OCI-LY1 (cell line): ENCODE measurements at regions not wholly inside any gene's neighbourhood (a gene's known extent, or its start where the extent isn't known, plus 50 kb on each side); places are given as distances from the start of the nearest gene placed in this dataset.

Experiments
- H2AFZ ChIP-seq: fragments of 200-600 bp; sonication (generic), shearing (Covaris generic); 2 replicates; pipeline ENCODE4 v1.6.0; 2014; ENCODE audit warnings: antibody characterized with exemption, mild to moderate bottlenecking, low read length
- H3F3A ChIP-seq: fragments of 200-600 bp; sonication (generic), shearing (Covaris generic); 2 replicates; pipeline ENCODE4 v1.6.0; 2014; ENCODE audit warnings: mild to moderate bottlenecking, antibody characterized with exemption, low read length, moderate library complexity; ENCODE audit not compliant: insufficient read depth
- H3K27ac ChIP-seq: fragments of 200-600 bp; sonication (generic); 2 replicates; pipeline ENCODE4 v1.5.1; 2014; ENCODE audit warnings: low read length, mixed run types, mild to moderate bottlenecking, low read depth; ENCODE audit not compliant: poor library complexity, severe bottlenecking
- H3K27me3 ChIP-seq: fragments of 200-600 bp; sonication (generic); 2 replicates; pipeline ENCODE4 v1.6.0; 2014; ENCODE audit warnings: antibody characterized with exemption, mild to moderate bottlenecking, low read length, moderate library complexity; ENCODE audit not compliant: insufficient read depth
- H3K36me3 ChIP-seq: fragments of 200-600 bp; sonication (generic); 2 replicates; pipeline ENCODE4 v1.6.1; 2014; ENCODE audit warnings: mild to moderate bottlenecking, antibody characterized with exemption, low read length, moderate library complexity, mixed read lengths; ENCODE audit not compliant: insufficient read depth
- H3K4me1 ChIP-seq: fragments of 200-600 bp; sonication (generic); 2 replicates; pipeline ENCODE4 v1.5.1; 2014; ENCODE audit warnings: mild to moderate bottlenecking, low read length, moderate library complexity; ENCODE audit not compliant: insufficient read depth, severe bottlenecking
- H3K4me2 ChIP-seq: fragments of 200-600 bp; sonication (generic), shearing (Covaris generic); 2 replicates; pipeline ENCODE4 v1.6.1; 2014; ENCODE audit warnings: low read length
- H3K4me3 ChIP-seq: fragments of 200-600 bp; sonication (generic); 2 replicates; pipeline ENCODE4 v1.5.1; 2014; ENCODE audit warnings: low read length, low read depth, mild to moderate bottlenecking, mixed read lengths; ENCODE audit not compliant: poor library complexity, severe bottlenecking
- H3K79me2 ChIP-seq: fragments of 200-600 bp; shearing (Covaris generic); 2 replicates; pipeline ENCODE4 v1.6.1; 2016; ENCODE audit warnings: mixed run types, low read length, mixed read lengths; ENCODE audit not compliant: insufficient read depth
- H3K9ac ChIP-seq: fragments of 200-600 bp; sonication (generic), shearing (Covaris generic); 2 replicates; pipeline ENCODE4 v1.6.1; 2014; ENCODE audit warnings: mild to moderate bottlenecking, low read length, mixed read lengths
- H3K9me2 ChIP-seq: fragments of 200-600 bp; sonication (generic), shearing (Covaris generic); 2 replicates; pipeline ENCODE4 v1.6.1; 2014; ENCODE audit warnings: low read depth, mild to moderate bottlenecking, low read length, mixed read lengths
- H3K9me3 ChIP-seq: fragments of 200-600 bp; shearing (Covaris generic); 2 replicates; pipeline ENCODE4 v1.6.1; 2014; ENCODE audit warnings: low read length, mixed read lengths
- H4K20me1 ChIP-seq: fragments of 200-600 bp; sonication (generic), shearing (Covaris generic); 2 replicates; pipeline ENCODE4 v1.6.0; 2016; ENCODE audit warnings: mild to moderate bottlenecking, low read length; ENCODE audit not compliant: insufficient read depth
- CTCF ChIP-seq: fragments of 200-600 bp; sonication (generic), shearing (Covaris generic); IDR thresholded peaks from 2 replicates; pipeline ENCODE4 v1.5.1; 2017; ENCODE audit warnings: mild to moderate bottlenecking, antibody characterized with exemption, low read length, moderate library complexity, mixed read lengths
- EZH2 ChIP-seq: fragments of 200-600 bp; sonication (generic), shearing (Covaris generic); IDR thresholded peaks from 2 replicates; pipeline ENCODE4 v1.8.0; 2017; ENCODE audit warnings: borderline replicate concordance, mixed run types, mild to moderate bottlenecking, antibody characterized with exemption, low read length, moderate library complexity, mixed read lengths

- H3K4me1 ChIP-seq, result no peaks in the 10 kb centered on the region
- TF ChIP-seq EZH2, result no peak
- no peak for TF ChIP-seq CTCF
- no peaks in the 10 kb centered on the region for H3F3A ChIP-seq
- no peak overlapping the region for H2AFZ ChIP-seq
- no peak overlapping the region for H3K4me3 ChIP-seq
- no peaks in the 10 kb centered on the region for H3K36me3 ChIP-seq
- 0 out of 2 replicates have a peak, but pooled peaks cover 3% of the 10 kb centered on the region for H3K27me3 ChIP-seq
- no peaks in the 10 kb centered on the region for H4K20me1 ChIP-seq
- no peak overlapping the region for H3K4me2 ChIP-seq
- H3K9ac ChIP-seq, result no peak overlapping the region
- no peak overlapping the region for H3K27ac ChIP-seq
- no peaks in the 10 kb centered on the region for H3K9me2 ChIP-seq
- H3K9me3 ChIP-seq, result no peaks in the 10 kb centered on the region
- H3K79me2 ChIP-seq, result no peaks in the 10 kb centered on the region
Measured at GRCh38 chr11:95534226-95534625, 255.4 kb downstream of the FAM76B start.

- H3K4me2 ChIP-seq, result no peak overlapping the region
- no peak overlapping the region for H3K4me3 ChIP-seq
- no peaks in the 10 kb centered on the region for H3K9me2 ChIP-seq
- H3F3A ChIP-seq, result no peaks in the 10 kb centered on the region
- H3K27ac ChIP-seq, result no peak overlapping the region
- no peaks in the 10 kb centered on the region for H3K79me2 ChIP-seq
- no peak overlapping the region for H2AFZ ChIP-seq
- H3K9ac ChIP-seq, result no peak overlapping the region
- H3K9me3 ChIP-seq, result no peaks in the 10 kb centered on the region
- H3K27me3 ChIP-seq, result 0 out of 2 replicates have a peak, but pooled peaks cover 3% of the 10 kb centered on the region
- H4K20me1 ChIP-seq, result no peaks in the 10 kb centered on the region
- no peaks in the 10 kb centered on the region for H3K36me3 ChIP-seq
- no peaks in the 10 kb centered on the region for H3K4me1 ChIP-seq
- no peak for TF ChIP-seq EZH2
- TF ChIP-seq CTCF, result no peak
Measured at GRCh38 chr11:95531116-95531515, 258.5 kb downstream of the FAM76B start.

- H3F3A ChIP-seq, result no peaks in the 10 kb centered on the region
- no peaks in the 10 kb centered on the region for H3K9me3 ChIP-seq
- no peak overlapping the region for H3K4me2 ChIP-seq
- H3K9ac ChIP-seq, result no peak overlapping the region
- no peaks in the 10 kb centered on the region for H3K4me1 ChIP-seq
- H3K36me3 ChIP-seq, result no peaks in the 10 kb centered on the region
- no peaks in the 10 kb centered on the region for H3K9me2 ChIP-seq
- no peak for TF ChIP-seq CTCF
- no peak for TF ChIP-seq EZH2
- H3K27ac ChIP-seq, result no peak overlapping the region
- H3K27me3 ChIP-seq, result no peaks in the 10 kb centered on the region
- H3K4me3 ChIP-seq, result no peak overlapping the region
- no peaks in the 10 kb centered on the region for H4K20me1 ChIP-seq
- no peak overlapping the region for H2AFZ ChIP-seq
- no peaks in the 10 kb centered on the region for H3K79me2 ChIP-seq
Measured at GRCh38 chr11:95524314-95525036, 265.1 kb downstream of the FAM76B start.
